Heart right ventricle (tissue), 16 donors: ENCODE measurements at regions not wholly inside any gene's neighbourhood (a gene's known extent, or its start where the extent isn't known, plus 50 kb on each side); places are given as distances from the start of the nearest gene placed in this dataset.

ENCODE experiments used
- ATAC-seq, 8 donors: fragments of 200-7000 bp; cut with Tn5 transposase; one replicate each; pipeline ENCODE4 v1.9.1; 2020; ENCODE audit warnings: mild to moderate bottlenecking in 8 of 8, moderate library complexity in 8 of 8, moderate number of reproducible peaks in 1 of 8
- DNase-seq, 2 donors: peaks; one replicate each; pipeline ENCODE4 v3.0.0-alpha.2; 2020
- H3K27ac ChIP-seq, 10 donors: fragments of 200-600 bp; sonication (generic) in 2 of 10; one replicate each; pipeline versions ENCODE4 v1.5.0 to v1.8.0; 2020 to 2022; ENCODE audit warnings: mild to moderate bottlenecking in 3 of 10
- H3K27me3 ChIP-seq, 7 donors: fragments of 200-600 bp; one replicate each; pipeline ENCODE4 v1.8.0; 2021 to 2022; ENCODE audit warnings: mild to moderate bottlenecking in 2 of 7
- H3K36me3 ChIP-seq, 9 donors: fragments of 200-600 bp; sonication (generic) in 1 of 9; one replicate each; pipeline versions ENCODE4 v1.5.0 to v1.8.0; 2020 to 2022; ENCODE audit warnings: mild to moderate bottlenecking in 2 of 9
- H3K4me1 ChIP-seq, 9 donors: fragments of 200-600 bp; sonication (generic) in 1 of 9; one replicate each; pipeline versions ENCODE4 v1.5.0 to v1.8.0; 2020 to 2022; ENCODE audit warnings: mild to moderate bottlenecking in 4 of 9
- H3K4me3 ChIP-seq, 10 donors: fragments of 200-600 bp; sonication (generic) in 2 of 10; one replicate each; pipeline versions ENCODE4 v1.5.0 to v1.8.0; 2020 to 2022; ENCODE audit warnings: mild to moderate bottlenecking in 7 of 10, moderate library complexity in 2 of 10
- H3K9me3 ChIP-seq, 11 donors: fragments of 200-600 bp in 10 of 11; sonication (generic) in 2 of 11; one replicate each; pipeline versions ENCODE4 v1.5.0 to v1.8.0; 2013 to 2022; ENCODE audit warnings: mild to moderate bottlenecking in 2 of 11, control low read depth in 1 of 11, moderate library complexity in 1 of 11
- WGBS, 2 donors: extraction: QIAGEN DNeasy Blood & Tissue Kit; methylation state at CpG; one replicate each; pipeline ENCODE4 v1.1.7; 2013; ENCODE audit warnings: inconsistent platforms in 1 of 2; 5-methylcytosine and 5-hydroxymethylcytosine counted together
- intact Hi-C, 10 donors: fragments of 100-400 bp; cut with DNase I; formaldehyde crosslinking; loops; one replicate each; pipeline versions ENCODE4 v1.11.1 to v1.14.2; 2022
- TF ChIP-seq, protein P1 (sequence below), 9 donors: fragments of 200-600 bp; sonication (generic) in 2 of 9; IDR thresholded peaks; one replicate each; pipeline versions ENCODE4 v1.5.0 to v1.8.0; 2021 to 2022; ENCODE audit warnings: antibody characterized with exemption in 9 of 9, mild to moderate bottlenecking in 5 of 9, moderate library complexity in 1 of 9
- donor health status: Arrhythmogenic right ventricular cardiomyopathy.
- donor health status: ischemic (EF 13 %, LVEDD 7.1; RV severe dilation, severe dysfunction).
- donor health status: healthy with polysubstance abuse.
- donor health status: DM: no; HTN: yes; CAD: no.
- donor health status: DM: no; HTN: no; CAD: no.
- donor health status: ischemic (EF 25% LVEDD 6.9; RV normal size, moderate dysfunction).
- donor health status: ischemic (EF 25% LVEDD 5.7; RV mildly dilated, moderate dysfunction).
- donor health status: healthy.
- donor health status: DM: yes; HTN: yes; CAD: no.
- donor health status: Ischemic cardiomyopathy.
- donor health status: ischemic (EF 35%, LVEDD 5.7; RV mildly dilated, moderate dysfunction).
- donor health status: nonischemic (EF 11% LVEDD 7.7; RV severe dilation, severe dysfunction).
- donor health status: DM: yes; HTN: yes; CAD: no.
- donor health status: PGD.
- donor health status: ischemic (EF 29% LVEDD 5.4; RV normal size, mild dysfunction).
- donor health status: nonischemic (EF 23%, LVEDD 6.1; RV moderate dilation, normal function).

DNA sequence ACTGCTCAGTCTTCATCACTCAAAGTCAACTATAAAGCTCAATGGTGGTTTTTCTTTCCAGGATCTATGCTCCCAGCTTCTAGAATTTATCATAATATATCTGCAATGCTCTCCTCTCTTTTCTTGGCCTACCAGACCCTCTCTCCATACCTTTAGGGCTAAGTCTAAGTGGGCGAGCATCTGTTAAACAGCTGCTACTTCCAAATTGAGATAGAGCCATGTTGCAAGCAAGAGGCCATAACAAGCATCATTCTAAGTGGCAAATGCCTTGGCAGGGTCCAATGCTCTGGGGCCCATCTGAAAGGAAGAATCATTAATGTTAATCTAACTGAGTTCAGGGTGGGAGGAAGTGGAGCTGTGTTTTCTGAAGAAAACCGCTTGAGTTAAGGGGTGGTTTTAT lies 324.0 kb downstream of the TLR4 start:
- Histone ChIP-seq H3K4me1 (peaks cover 0 to 4% (median 0%) of the 10 kb centered on the region in 9 donors), H3K9me3 (peaks cover 0 to 7% (median 0%) of the 10 kb centered on the region in 11 donors), H3K27ac (no peak overlapping the region), H3K4me3 (no peak overlapping the region), H3K27me3 (no peaks in the 10 kb centered on the region), H3K36me3 (no peaks in the 10 kb centered on the region)
- ATAC-seq: no peak
- TF ChIP-seq, protein P1, sequence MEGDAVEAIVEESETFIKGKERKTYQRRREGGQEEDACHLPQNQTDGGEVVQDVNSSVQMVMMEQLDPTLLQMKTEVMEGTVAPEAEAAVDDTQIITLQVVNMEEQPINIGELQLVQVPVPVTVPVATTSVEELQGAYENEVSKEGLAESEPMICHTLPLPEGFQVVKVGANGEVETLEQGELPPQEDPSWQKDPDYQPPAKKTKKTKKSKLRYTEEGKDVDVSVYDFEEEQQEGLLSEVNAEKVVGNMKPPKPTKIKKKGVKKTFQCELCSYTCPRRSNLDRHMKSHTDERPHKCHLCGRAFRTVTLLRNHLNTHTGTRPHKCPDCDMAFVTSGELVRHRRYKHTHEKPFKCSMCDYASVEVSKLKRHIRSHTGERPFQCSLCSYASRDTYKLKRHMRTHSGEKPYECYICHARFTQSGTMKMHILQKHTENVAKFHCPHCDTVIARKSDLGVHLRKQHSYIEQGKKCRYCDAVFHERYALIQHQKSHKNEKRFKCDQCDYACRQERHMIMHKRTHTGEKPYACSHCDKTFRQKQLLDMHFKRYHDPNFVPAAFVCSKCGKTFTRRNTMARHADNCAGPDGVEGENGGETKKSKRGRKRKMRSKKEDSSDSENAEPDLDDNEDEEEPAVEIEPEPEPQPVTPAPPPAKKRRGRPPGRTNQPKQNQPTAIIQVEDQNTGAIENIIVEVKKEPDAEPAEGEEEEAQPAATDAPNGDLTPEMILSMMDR (IDR thresholded peaks at IDR 0.05): no peak
- WGBS, 2 donors: 78 to 87% methylated on average over 2 of the region's 2 CpGs
- intact Hi-C loops: no loop called here
- DNase-seq: no peak

DNA sequence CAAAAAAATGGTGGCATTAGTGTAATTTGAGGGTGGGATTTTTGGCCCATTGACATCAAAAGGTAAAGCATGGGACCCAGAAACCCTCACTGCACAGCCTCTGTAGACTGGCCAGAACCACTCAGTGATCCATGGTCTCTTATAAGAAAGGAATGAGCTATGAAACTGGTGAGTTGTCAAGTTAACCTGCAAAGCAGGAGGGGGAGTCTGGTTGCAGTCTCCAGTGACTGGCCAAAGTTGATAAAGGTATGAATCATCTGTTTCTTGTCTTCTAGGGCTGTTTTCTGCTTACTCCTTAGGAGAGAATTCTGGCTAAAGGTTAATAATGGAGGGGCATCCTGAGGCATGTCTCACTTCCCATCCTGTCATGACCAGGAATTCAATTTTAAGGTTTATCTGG lies 325.2 kb downstream of the TLR4 start:
- TF ChIP-seq, protein P1 (IDR thresholded peaks at IDR 0.05): no peak

DNA sequence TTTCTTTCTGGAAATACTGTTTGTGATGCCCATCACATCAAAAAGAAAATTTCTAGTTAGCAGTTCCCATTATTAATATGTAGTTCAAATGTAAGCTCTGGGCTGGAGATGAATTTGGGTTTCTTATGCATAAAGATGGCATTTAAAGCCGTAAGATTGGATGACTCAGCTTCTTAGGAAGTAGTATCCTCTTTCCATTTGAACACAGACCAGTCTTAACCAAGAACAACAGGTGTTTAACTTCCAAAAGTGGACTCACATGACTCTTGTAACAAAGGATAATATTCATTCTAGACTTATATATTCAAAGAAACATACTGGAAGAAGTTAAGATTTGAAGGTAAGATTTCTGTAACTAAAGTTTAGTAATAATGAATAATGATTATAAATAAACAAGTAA lies 330.5 kb downstream of the TLR4 start:
- Histone ChIP-seq H3K27ac (no peak overlapping the region), H3K36me3 (no peaks in the 10 kb centered on the region), H3K4me3 (no peak overlapping the region), H3K9me3 (no peaks in the 10 kb centered on the region), H3K27me3 (peaks cover 0 to 6% (median 0%) of the 10 kb centered on the region in 7 donors), H3K4me1 (no peaks in the 10 kb centered on the region)
- DNase-seq (no peak), ATAC-seq (no peak)
- WGBS, 2 donors: 50 to 64% methylated on average over 1 of the region's 1 CpG
- intact Hi-C loops: no loop called here
- TF ChIP-seq, protein P1 (IDR thresholded peaks at IDR 0.05): no peak

More for the DNA sequence above, 325.2 kb downstream of the TLR4 start:
- H3K9me3 ChIP-seq: peaks cover 0 to 7% (median 0%) of the 10 kb centered on the region in 11 donors
- no peak for DNase-seq
- no peak overlapping the region for H3K4me3 ChIP-seq
- no peak for ATAC-seq
- H3K36me3 ChIP-seq: no peaks in the 10 kb centered on the region
- intact Hi-C loops: no loop called here
- no peaks in the 10 kb centered on the region for H3K4me1 ChIP-seq
- no peak overlapping the region for H3K27ac ChIP-seq
- no peaks in the 10 kb centered on the region for H3K27me3 ChIP-seq

DNA sequence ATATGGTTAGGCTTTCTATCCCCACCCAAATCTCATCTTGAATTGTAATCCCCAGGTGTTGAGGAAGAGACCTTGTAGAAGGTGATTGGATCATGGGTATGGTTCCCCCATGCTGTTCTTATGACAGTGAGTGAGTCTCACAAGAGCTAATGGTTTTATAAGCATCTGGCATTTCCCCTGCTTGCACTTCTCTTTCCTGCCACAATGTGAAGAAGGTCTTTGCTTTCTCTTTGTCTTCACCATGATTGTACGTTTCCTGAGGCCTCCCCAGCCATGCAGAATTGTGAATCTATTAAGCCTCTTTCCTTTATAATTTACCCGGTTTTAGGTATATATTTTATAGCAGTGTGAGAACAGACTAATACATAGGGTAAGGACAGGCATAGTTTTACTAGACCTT lies 334.5 kb downstream of the TLR4 start:
- WGBS, 2 donors: 40 to 50% methylated on average over 2 of the region's 2 CpGs
- intact Hi-C loops: no loop called here
- no peaks in the 10 kb centered on the region for H3K36me3 ChIP-seq
- H3K4me3 ChIP-seq: no peak overlapping the region
- H3K9me3 ChIP-seq: peaks cover 0 to 5% (median 0%) of the 10 kb centered on the region in 11 donors
- TF ChIP-seq, protein P1 (IDR thresholded peaks at IDR 0.05): no peak
- ATAC-seq: no peak
- H3K4me1 ChIP-seq: no peaks in the 10 kb centered on the region
- H3K27ac ChIP-seq: no peak overlapping the region
- peaks cover 0 to 6% (median 0%) of the 10 kb centered on the region in 7 donors for H3K27me3 ChIP-seq
- DNase-seq: no peak
